ENCODE measurements at regions not wholly inside any gene's neighbourhood (a gene's known extent, or its start where the extent isn't known, plus 50 kb on each side); places are given as distances from the start of the nearest gene placed in this dataset.

DNA sequence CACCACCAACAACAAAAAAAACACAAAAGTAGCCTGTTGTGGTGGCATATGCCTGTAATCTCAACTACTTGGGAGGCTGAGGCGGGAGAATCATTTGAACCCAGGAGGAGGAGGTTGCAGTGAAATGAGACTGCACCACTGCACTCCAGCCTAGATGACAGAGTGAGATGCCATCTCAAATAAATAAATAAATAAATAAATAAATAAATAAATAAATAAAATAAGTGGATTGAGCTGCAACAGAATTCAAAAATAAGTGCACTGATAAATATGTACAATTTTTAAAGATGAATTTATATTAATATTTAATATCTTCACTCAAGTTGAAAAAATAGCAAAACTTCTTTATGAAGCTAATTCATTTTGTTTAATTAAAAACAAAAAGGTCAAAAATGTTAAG, 259.6 kb downstream of the IRX2 start (continued):
- TF ChIP-seq, protein P1, sequence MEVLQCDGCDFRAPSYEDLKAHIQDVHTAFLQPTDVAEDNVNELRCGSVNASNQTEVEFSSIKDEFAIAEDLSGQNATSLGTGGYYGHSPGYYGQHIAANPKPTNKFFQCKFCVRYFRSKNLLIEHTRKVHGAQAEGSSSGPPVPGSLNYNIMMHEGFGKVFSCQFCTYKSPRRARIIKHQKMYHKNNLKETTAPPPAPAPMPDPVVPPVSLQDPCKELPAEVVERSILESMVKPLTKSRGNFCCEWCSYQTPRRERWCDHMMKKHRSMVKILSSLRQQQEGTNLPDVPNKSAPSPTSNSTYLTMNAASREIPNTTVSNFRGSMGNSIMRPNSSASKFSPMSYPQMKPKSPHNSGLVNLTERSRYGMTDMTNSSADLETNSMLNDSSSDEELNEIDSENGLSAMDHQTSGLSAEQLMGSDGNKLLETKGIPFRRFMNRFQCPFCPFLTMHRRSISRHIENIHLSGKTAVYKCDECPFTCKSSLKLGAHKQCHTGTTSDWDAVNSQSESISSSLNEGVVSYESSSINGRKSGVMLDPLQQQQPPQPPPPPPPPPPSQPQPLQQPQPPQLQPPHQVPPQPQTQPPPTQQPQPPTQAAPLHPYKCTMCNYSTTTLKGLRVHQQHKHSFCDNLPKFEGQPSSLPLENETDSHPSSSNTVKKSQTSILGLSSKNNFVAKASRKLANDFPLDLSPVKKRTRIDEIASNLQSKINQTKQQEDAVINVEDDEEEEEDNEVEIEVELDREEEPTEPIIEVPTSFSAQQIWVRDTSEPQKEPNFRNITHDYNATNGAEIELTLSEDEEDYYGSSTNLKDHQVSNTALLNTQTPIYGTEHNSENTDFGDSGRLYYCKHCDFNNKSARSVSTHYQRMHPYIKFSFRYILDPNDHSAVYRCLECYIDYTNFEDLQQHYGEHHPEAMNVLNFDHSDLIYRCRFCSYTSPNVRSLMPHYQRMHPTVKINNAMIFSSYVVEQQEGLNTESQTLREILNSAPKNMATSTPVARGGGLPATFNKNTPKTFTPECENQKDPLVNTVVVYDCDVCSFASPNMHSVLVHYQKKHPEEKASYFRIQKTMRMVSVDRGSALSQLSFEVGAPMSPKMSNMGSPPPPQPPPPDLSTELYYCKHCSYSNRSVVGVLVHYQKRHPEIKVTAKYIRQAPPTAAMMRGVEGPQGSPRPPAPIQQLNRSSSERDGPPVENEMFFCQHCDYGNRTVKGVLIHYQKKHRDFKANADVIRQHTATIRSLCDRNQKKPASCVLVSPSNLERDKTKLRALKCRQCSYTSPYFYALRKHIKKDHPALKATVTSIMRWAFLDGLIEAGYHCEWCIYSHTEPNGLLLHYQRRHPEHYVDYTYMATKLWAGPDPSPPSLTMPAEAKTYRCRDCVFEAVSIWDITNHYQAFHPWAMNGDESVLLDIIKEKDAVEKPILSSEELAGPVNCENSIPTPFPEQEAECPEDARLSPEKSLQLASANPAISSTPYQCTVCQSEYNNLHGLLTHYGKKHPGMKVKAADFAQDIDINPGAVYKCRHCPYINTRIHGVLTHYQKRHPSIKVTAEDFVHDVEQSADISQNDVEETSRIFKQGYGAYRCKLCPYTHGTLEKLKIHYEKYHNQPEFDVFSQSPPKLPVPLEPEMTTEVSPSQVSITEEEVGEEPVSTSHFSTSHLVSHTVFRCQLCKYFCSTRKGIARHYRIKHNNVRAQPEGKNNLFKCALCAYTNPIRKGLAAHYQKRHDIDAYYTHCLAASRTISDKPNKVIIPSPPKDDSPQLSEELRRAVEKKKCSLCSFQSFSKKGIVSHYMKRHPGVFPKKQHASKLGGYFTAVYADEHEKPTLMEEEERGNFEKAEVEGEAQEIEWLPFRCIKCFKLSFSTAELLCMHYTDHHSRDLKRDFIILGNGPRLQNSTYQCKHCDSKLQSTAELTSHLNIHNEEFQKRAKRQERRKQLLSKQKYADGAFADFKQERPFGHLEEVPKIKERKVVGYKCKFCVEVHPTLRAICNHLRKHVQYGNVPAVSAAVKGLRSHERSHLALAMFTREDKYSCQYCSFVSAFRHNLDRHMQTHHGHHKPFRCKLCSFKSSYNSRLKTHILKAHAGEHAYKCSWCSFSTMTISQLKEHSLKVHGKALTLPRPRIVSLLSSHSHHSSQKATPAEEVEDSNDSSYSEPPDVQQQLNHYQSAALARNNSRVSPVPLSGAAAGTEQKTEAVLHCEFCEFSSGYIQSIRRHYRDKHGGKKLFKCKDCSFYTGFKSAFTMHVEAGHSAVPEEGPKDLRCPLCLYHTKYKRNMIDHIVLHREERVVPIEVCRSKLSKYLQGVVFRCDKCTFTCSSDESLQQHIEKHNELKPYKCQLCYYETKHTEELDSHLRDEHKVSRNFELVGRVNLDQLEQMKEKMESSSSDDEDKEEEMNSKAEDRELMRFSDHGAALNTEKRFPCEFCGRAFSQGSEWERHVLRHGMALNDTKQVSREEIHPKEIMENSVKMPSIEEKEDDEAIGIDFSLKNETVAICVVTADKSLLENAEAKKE (CRISPR knock-in tag; IDR thresholded peaks at IDR 0.05): no peak
- TF ChIP-seq POLR2AphosphoS5 (IDR thresholded peaks at IDR 0.05; ENCODE audit: low read depth): no peak
- TF ChIP-seq ZNF114 (CRISPR knock-in tag; IDR thresholded peaks at IDR 0.05): no peak
- no peak for TF ChIP-seq CREB1 (CRISPR knock-in tag; IDR thresholded peaks at IDR 0.05; ENCODE audit: low read depth)

DNA sequence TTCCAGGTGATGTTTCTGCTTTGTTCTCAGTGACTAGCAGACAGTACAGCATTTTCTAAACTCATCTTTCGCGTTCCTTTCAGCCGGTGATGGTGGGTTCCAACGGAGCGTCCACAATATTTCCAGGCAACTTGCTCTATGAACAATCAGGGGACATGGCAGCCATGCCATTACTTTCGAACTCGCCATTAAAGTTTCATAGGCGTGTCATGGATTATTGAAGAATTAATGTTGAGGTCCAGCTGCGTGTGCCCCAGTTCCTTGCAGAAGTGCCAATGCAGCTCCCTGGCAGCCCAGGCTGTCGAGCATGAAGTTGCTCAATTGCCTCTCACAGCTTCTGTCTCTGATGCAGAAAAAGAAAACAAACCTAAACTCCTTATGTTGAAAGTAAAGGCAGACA, 262.2 kb downstream of the IRX2 start:
- Histone ChIP-seq H4K20me1 (replicated peaks; ENCODE audit: insufficient read depth) (no peaks in the 10 kb centered on the region), H3K4me1 (ENCODE audit: insufficient read depth) (no peaks in the 10 kb centered on the region), H3K27ac (ENCODE audit: low read depth) (no peak overlapping the region), H3F3A (replicated peaks; ENCODE audit: low read depth) (no peaks in the 10 kb centered on the region), H3K9me2 (ENCODE audit: insufficient read depth) (no peaks in the 10 kb centered on the region), H3K36me3 (ENCODE audit: insufficient read depth) (no peaks in the 10 kb centered on the region; the same call in 1 of the 2 replicates), H3K4me2 (no peak overlapping the region), H2AFZ (no peak overlapping the region), H3K27me3 (ENCODE audit: insufficient read depth) (no peaks in the 10 kb centered on the region), H3K79me2 (replicated peaks; ENCODE audit: insufficient read depth) (no peaks in the 10 kb centered on the region), H3K4me3 (no peak overlapping the region)
- Mint-ChIP-seq H3K4me3 (no peak overlapping the region), H3K36me3 (ENCODE audit: low read depth) (peaks cover 3% of the 10 kb centered on the region; the same call in 1 of the 3 replicates), H3K27ac (no peak overlapping the region), H3K4me1 (no peaks in the 10 kb centered on the region), H3K9me3 (peaks cover 24% of the 10 kb centered on the region), H3K27me3 (ENCODE audit: insufficient read depth, low read depth, poor library complexity) (no peaks in the 10 kb centered on the region)
- no peak for ATAC-seq
- no peak for DNase-seq (ENCODE audit: low spot score)
- TF ChIP-seq EZH2 (IDR thresholded peaks at IDR 0.05; ENCODE audit: low read depth, unreplicated experiment) (no peak), EZH2phosphoT487 (IDR thresholded peaks at IDR 0.05; ENCODE audit: unreplicated experiment) (no peak), ZNF331 (CRISPR knock-in tag; IDR thresholded peaks at IDR 0.05; ENCODE audit: low read depth) (no peak), JUNB (IDR thresholded peaks at IDR 0.05; ENCODE audit: unreplicated experiment) (no peak), ZNF114 (CRISPR knock-in tag; IDR thresholded peaks at IDR 0.05) (no peak), POLR2AphosphoS5 (IDR thresholded peaks at IDR 0.05; ENCODE audit: low read depth) (no peak)
- TF ChIP-seq, protein P2, sequence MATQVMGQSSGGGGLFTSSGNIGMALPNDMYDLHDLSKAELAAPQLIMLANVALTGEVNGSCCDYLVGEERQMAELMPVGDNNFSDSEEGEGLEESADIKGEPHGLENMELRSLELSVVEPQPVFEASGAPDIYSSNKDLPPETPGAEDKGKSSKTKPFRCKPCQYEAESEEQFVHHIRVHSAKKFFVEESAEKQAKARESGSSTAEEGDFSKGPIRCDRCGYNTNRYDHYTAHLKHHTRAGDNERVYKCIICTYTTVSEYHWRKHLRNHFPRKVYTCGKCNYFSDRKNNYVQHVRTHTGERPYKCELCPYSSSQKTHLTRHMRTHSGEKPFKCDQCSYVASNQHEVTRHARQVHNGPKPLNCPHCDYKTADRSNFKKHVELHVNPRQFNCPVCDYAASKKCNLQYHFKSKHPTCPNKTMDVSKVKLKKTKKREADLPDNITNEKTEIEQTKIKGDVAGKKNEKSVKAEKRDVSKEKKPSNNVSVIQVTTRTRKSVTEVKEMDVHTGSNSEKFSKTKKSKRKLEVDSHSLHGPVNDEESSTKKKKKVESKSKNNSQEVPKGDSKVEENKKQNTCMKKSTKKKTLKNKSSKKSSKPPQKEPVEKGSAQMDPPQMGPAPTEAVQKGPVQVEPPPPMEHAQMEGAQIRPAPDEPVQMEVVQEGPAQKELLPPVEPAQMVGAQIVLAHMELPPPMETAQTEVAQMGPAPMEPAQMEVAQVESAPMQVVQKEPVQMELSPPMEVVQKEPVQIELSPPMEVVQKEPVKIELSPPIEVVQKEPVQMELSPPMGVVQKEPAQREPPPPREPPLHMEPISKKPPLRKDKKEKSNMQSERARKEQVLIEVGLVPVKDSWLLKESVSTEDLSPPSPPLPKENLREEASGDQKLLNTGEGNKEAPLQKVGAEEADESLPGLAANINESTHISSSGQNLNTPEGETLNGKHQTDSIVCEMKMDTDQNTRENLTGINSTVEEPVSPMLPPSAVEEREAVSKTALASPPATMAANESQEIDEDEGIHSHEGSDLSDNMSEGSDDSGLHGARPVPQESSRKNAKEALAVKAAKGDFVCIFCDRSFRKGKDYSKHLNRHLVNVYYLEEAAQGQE (IDR thresholded peaks at IDR 0.05; ENCODE audit: unreplicated experiment): no peak

Data from GM23338 (cell line).